ENCODE measurements at regions not wholly inside any gene's neighbourhood (a gene's known extent, or its start where the extent isn't known, plus 50 kb on each side); places are given as distances from the start of the nearest gene placed in this dataset.
"Not testable (repeated sequence)": the region's sequence is repeated elsewhere in the genome, so short reads cannot be mapped to it uniquely, and the experiment has no call there.

- Histone ChIP-seq H3K27me3 (ENCODE audit: insufficient read depth, low read length, poor library complexity) (no peaks in the 10 kb centered on the region), H3K9ac (ENCODE audit: low read depth, low read length) (no peak overlapping the region)
- TF ChIP-seq EZH2 (IDR thresholded peaks at IDR 0.05; ENCODE audit: borderline replicate concordance, low read depth, low read length, severe bottlenecking): no peak
- TF ChIP-seq, protein P1, sequence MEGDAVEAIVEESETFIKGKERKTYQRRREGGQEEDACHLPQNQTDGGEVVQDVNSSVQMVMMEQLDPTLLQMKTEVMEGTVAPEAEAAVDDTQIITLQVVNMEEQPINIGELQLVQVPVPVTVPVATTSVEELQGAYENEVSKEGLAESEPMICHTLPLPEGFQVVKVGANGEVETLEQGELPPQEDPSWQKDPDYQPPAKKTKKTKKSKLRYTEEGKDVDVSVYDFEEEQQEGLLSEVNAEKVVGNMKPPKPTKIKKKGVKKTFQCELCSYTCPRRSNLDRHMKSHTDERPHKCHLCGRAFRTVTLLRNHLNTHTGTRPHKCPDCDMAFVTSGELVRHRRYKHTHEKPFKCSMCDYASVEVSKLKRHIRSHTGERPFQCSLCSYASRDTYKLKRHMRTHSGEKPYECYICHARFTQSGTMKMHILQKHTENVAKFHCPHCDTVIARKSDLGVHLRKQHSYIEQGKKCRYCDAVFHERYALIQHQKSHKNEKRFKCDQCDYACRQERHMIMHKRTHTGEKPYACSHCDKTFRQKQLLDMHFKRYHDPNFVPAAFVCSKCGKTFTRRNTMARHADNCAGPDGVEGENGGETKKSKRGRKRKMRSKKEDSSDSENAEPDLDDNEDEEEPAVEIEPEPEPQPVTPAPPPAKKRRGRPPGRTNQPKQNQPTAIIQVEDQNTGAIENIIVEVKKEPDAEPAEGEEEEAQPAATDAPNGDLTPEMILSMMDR (IDR thresholded peaks at IDR 0.05; ENCODE audit: borderline replicate concordance, extremely low read depth, low read length, poor library complexity, severe bottlenecking): no peak
These were observed 64.4 kb upstream of the TEX13D start for GRCh38 chrX:124268099-124268498.

DNA sequence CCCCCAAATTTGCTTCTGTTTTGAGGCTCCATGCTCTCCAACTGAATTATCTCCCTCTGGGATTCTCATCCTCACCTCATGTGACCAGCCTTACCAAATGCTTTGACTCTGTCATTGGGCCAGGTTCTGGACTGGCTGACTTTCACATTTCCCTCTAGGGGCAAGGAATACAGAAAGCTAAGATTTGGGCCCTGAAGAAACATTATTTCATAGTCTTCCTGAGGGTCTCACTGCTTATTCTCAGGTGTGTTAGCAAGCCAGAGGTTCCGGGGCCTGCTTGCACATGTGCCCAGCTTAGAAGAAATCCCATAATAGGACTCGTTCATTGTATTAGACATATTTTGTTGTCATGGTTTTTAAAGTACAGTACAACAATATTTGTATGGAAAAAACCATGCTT is 62.6 kb upstream of the TEX13D start:
- H3K9me3 ChIP-seq (ENCODE audit: insufficient read depth, low read length, severe bottlenecking): no peaks in the 10 kb centered on the region
- no peaks in the 10 kb centered on the region for H3K36me3 ChIP-seq (ENCODE audit: insufficient read depth, low read length)
- peaks cover 5% of the 10 kb centered on the region; the same call in 1 of the 2 replicates for H3K4me1 ChIP-seq (ENCODE audit: insufficient read depth, low read length)
- H3K4me2 ChIP-seq (ENCODE audit: insufficient read depth, low read length): no peak overlapping the region
- no peaks in the 10 kb centered on the region for H3K79me2 ChIP-seq (ENCODE audit: insufficient read depth, low read length)
- no peak overlapping the region for H3K27ac ChIP-seq (ENCODE audit: low read length)
- no peak for TF ChIP-seq EZH2 (IDR thresholded peaks at IDR 0.05; ENCODE audit: borderline replicate concordance, low read depth, low read length, severe bottlenecking)
- TF ChIP-seq, protein P1 (IDR thresholded peaks at IDR 0.05; ENCODE audit: borderline replicate concordance, extremely low read depth, low read length, poor library complexity, severe bottlenecking): no peak
- no peaks in the 10 kb centered on the region for H3K27me3 ChIP-seq (ENCODE audit: insufficient read depth, low read length, poor library complexity)
- DNase-seq (no peak), ATAC-seq (ENCODE audit: insufficient read depth, low read depth) (no peak)
- no peak overlapping the region for H3K9ac ChIP-seq (ENCODE audit: low read depth, low read length)
- no peak overlapping the region for H3K4me3 ChIP-seq (ENCODE audit: low read depth in 1 of 2, low read length in 2 of 2)
- no peak overlapping the region for H2AFZ ChIP-seq (ENCODE audit: low read depth, low read length)
- H4K20me1 ChIP-seq (ENCODE audit: insufficient read depth, low read length): no peaks in the 10 kb centered on the region

More at GRCh38 chrX:124268099-124268498, 64.4 kb upstream of the TEX13D start:
- Histone ChIP-seq H3K36me3 (ENCODE audit: insufficient read depth, low read length) (no peaks in the 10 kb centered on the region), H3K4me1 (ENCODE audit: insufficient read depth, low read length) (peaks cover 9% of the 10 kb centered on the region), H2AFZ (ENCODE audit: low read depth, low read length) (no peak overlapping the region), H3K27ac (ENCODE audit: low read length) (no peak overlapping the region), H3K9me3 (ENCODE audit: insufficient read depth, low read length, severe bottlenecking) (no peaks in the 10 kb centered on the region), H3K4me3 (ENCODE audit: low read depth in 1 of 2, low read length in 2 of 2) (no peak overlapping the region), H3K4me2 (ENCODE audit: insufficient read depth, low read length) (no peak overlapping the region), H4K20me1 (ENCODE audit: insufficient read depth, low read length) (no peaks in the 10 kb centered on the region), H3K79me2 (ENCODE audit: insufficient read depth, low read length) (no peaks in the 10 kb centered on the region)
- ATAC-seq (ENCODE audit: insufficient read depth, low read depth) (no peak), DNase-seq (no peak)

DNA sequence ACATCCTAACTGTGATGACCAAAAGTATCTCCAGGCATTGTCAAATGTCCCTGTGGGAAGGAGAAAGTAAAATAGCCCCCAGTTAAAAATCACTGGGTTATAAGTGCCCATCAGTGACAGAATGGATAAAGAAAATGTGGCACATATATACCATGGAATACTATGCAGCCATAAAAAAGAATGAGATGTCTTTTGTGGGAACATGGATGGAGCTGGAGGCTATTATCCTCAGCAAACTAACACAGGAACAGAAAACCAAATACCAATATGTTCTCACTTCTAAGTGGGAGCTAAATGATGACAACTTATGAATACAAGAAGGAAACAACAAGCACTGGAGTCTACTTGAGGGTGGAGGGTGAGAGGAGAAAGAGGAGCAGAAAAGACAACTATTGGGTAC is 60.9 kb upstream of the TEX13D start:
- not testable (repeated sequence) for H3K27me3 ChIP-seq (ENCODE audit: insufficient read depth, low read length, poor library complexity); ATAC-seq (ENCODE audit: insufficient read depth, low read depth); H3K4me2 ChIP-seq (ENCODE audit: insufficient read depth, low read length); H3K9ac ChIP-seq (ENCODE audit: low read depth, low read length); H4K20me1 ChIP-seq (ENCODE audit: insufficient read depth, low read length); H3K9me3 ChIP-seq (ENCODE audit: insufficient read depth, low read length, severe bottlenecking); H3K27ac ChIP-seq (ENCODE audit: low read length); H3K4me3 ChIP-seq (ENCODE audit: low read depth in 1 of 2, low read length in 2 of 2); H3K79me2 ChIP-seq (ENCODE audit: insufficient read depth, low read length); DNase-seq; H3K36me3 ChIP-seq (ENCODE audit: insufficient read depth, low read length); H2AFZ ChIP-seq (ENCODE audit: low read depth, low read length)
- peaks cover 17% of the 10 kb centered on the region for H3K4me1 ChIP-seq (ENCODE audit: insufficient read depth, low read length)

GRCh38 chrX:124272370-124272982 is 60.0 kb upstream of the TEX13D start:
- TF ChIP-seq EZH2 (IDR thresholded peaks at IDR 0.05; ENCODE audit: borderline replicate concordance, low read depth, low read length, severe bottlenecking): no peak
- TF ChIP-seq, protein P1 (IDR thresholded peaks at IDR 0.05; ENCODE audit: borderline replicate concordance, extremely low read depth, low read length, poor library complexity, severe bottlenecking): no peak
- no peak overlapping the region for H3K27ac ChIP-seq (ENCODE audit: low read length)

More at GRCh38 chrX:124272370-124272982, 60.0 kb upstream of the TEX13D start:
- Histone ChIP-seq H2AFZ (ENCODE audit: low read depth, low read length) (no peak overlapping the region), H3K4me2 (ENCODE audit: insufficient read depth, low read length) (no peak overlapping the region), H3K4me3 (ENCODE audit: low read depth in 1 of 2, low read length in 2 of 2) (no peak overlapping the region), H4K20me1 (ENCODE audit: insufficient read depth, low read length) (no peaks in the 10 kb centered on the region), H3K4me1 (ENCODE audit: insufficient read depth, low read length) (peaks cover 18% of the 10 kb centered on the region), H3K27me3 (ENCODE audit: insufficient read depth, low read length, poor library complexity) (no peaks in the 10 kb centered on the region), H3K79me2 (ENCODE audit: insufficient read depth, low read length) (no peaks in the 10 kb centered on the region), H3K9ac (ENCODE audit: low read depth, low read length) (no peak overlapping the region), H3K36me3 (ENCODE audit: insufficient read depth, low read length) (no peaks in the 10 kb centered on the region), H3K9me3 (ENCODE audit: insufficient read depth, low read length, severe bottlenecking) (no peaks in the 10 kb centered on the region)
- DNase-seq (no peak), ATAC-seq (ENCODE audit: insufficient read depth, low read depth) (no peak)
